GM21367 (cell line): ENCODE measurements at regions not wholly inside any gene's neighbourhood (a gene's known extent, or its start where the extent isn't known, plus 50 kb on each side); places are given as distances from the start of the nearest gene placed in this dataset.
A peak's percentile ranks its signal among the peaks of the same experiment; 100 is the strongest.
"Not testable (repeated sequence)": the region's sequence is repeated elsewhere in the genome, so short reads cannot be mapped to it uniquely, and the experiment has no call there.

Source experiments
- ATAC-seq: cut with Tn5 transposase; IDR thresholded peaks from one replicate; pipeline ENCODE4 v1.9.1; 2021; ENCODE audit not compliant: unreplicated experiment

DNA sequence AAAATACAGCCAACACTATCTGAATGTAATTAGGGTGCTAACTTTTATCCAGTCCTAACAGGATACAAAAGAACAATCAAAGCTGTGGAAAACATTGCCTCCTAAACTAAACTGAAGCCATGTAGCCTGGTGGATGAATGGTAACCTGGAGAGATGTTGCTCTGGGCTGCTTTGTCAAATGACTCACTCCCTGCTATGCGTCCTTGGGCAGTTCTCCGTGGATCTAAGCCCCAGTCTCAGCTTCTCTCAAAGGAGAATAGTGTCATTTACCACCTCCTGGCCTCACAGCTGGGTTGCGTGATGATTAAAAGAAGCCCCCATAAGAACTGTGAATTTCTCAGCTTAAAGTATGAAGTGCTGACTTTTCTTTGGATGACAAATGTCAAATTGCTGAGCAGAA lies 203.7 kb downstream of the ICOS start:
- no peak for ATAC-seq

DNA sequence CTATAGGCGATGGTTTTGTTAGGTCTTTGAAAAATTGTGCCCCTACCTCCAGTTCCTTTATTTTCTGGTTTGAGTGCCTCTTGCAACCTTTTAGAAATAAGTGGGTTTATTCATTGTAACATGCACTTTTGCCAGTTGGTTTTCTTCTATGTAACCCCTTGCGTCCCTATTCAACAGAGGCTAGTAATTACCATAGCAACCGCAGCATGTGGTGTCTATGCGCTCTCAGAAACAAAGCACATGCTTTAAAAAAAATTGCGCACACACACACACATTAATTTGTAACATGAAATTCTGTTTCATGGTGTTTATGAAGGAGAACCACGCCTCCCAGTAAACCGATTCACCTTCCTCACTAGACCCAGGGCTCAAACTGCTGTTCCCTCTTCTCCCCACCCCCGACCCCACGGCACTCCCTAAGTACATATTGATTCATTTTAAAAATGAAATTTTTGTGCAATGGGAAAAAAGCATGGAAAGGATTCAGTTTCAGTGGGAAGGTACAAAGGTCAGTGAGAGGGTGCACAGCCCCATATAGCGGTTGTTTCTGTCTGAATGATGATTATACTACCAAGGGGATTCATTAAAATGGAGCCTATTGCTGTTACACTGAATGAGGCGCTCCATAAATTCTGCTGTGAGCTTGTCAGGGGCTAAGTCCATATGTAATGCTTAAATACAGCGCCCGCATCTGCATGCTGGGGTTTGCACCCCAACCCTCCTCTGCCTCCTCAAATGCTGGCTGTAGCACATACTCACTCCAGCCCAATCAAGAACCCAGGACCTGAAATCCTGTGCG lies 206.9 kb downstream of the ICOS start:
- ATAC-seq: no peak

DNA sequence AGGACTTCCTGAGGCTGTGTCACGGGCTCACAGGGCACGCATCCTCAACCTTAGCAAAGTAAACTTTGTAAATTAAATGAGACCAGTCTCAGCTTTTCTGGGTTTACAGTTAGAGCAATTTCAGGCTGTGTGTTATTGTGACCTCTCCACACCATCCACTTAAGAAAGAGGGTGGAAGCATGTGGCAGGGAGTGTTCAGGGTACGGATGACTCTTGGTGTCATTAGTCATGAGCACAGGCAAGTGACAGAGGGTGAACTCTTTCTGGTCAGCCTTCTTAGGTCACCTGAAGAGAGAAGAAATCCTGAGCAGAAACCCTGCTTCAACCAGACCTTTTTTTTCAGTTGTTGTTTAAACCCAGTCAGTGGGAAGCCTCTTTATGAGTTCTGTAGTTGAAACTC lies 207.9 kb downstream of the ICOS start:
- ATAC-seq: no peak

DNA sequence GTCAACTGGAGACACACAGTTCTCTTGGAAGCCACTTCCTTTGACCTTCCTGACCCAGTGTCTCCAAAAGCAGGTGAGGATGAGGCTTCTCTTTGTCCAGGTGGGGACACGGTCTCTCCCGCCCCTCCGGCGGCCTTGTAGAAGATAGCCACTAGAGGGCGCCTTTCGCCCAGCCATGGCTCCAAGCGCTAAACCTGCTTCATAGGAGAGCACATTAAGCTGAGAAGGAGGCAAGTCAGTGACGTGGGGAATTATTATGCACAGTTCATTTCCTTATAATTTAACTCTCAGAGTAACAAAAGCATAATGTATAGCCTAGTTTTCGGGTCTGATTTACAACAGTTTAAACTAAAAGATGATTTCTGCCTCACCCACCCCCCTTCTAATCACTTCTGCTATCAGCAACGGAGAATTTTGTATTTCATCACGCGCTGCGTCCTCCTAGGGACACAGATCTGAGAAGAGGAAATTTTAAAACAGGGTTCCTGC lies 208.7 kb downstream of the ICOS start:
- peak; percentile 100 for ATAC-seq

DNA sequence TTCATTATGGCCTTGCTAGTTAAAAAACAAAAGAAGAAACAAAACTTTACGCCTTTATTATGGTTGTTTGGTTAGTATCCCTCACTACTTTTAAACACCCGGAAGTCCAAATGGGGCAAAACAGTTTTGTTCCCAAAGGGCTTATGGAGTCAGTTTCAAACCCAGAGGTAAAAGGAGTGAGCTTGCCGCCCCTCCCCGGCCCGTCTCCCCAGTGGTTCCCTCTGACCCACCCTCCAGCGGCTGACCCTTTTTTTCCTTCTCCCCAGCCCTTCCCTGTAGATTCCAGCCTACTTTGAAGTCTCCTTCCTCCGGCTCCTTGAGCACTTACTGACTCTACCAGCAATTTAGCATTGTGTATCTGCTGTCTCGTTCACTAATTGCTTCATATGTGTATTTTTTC lies 209.2 kb downstream of the ICOS start:
- ATAC-seq: no peak

DNA sequence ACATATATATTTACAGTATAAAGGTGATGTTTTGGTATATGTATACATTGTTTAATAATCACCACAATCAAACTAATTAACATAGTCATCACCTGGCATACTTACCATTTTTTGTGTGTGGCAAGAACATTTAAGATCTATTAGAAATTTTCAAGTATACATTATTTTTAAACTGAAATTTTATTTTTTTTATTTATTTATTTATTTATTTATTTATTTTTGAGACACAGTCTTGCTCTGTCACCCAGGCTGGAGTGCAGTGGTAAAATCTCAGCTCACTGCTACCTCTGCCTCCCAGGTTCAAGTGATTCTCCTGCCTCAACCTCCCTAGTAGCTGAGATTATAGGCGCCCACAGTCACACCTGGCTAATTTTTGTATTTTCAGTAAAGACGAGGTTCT lies 210.5 kb downstream of the ICOS start:
- not testable (repeated sequence) for ATAC-seq

DNA sequence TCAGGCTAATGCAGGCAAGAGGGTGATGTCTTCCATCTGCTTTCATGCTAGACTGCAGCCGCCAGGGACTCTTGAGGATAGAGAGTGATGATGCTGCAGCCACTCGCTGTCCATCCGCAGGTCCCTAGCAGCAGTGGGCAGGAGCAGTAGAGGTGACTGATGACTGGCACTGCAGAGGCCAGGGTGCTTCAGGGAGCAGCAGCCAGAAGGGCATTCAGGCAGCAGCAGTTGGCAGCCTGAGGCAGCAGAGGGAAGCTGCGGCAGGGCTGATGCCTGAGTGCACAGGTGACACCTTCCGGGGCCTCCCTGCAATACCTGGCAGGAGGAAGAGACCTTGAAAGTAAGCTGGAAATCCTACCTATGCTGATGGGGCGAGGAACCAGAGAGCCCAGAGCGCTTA lies 214.2 kb downstream of the ICOS start:
- ATAC-seq: no peak

DNA sequence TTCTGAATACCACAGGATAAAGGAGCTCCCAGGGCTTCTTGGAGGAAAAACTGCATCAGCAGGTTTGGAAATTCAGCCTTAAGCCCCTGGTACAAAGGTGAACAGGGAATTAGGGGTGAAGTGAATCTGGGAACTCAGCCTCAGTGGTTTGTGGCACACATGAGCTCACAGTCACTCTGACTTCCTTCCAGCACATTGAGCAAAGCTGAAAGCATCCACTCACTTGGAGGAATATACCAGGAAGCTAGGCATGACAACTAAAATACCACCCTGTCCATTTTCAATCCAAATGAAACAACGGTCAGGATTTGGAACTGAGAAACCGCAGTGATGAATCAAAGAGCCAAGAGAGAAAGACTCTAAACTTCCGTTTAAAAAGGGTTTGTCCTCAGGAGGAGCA lies 216.1 kb downstream of the ICOS start:
- ATAC-seq: no peak

DNA sequence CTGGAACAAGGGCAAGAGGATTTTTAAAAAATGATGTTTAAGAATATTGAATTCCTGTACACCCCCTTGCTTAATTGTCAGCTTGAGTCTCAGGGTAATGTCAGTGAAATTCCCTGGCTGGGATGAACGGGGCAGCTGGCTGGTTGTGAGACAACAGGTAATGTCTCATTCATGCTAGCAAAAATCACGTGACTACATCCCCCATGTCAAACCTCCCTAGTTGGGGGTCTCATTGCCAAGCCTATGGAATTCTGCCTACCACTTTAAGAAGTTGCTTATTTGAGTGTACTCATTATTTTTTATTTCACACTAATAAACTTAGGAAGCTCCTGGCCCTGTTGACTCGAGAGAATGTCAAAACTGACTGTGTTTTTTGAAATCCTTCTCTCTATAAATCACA lies 218.3 kb downstream of the ICOS start:
- ATAC-seq: no peak

DNA sequence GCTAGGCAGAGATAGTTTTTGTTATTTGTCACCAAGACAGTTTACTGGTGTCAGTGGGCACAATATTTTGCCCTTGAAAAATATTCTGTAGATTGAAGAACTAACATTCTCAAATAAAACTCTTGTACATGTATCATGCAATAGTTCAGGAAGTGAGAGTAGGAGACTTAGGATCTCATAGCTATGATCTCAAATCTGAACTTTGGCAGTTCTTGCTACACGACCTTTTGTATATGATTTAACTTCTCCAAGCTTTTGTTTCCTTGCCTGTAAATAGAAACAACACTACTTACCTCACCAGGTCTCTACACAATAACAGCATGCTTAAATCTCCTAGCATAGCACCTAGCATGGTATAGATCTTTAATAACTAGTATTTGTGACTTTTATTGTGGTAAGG lies 219.9 kb downstream of the ICOS start:
- ATAC-seq: no peak

DNA sequence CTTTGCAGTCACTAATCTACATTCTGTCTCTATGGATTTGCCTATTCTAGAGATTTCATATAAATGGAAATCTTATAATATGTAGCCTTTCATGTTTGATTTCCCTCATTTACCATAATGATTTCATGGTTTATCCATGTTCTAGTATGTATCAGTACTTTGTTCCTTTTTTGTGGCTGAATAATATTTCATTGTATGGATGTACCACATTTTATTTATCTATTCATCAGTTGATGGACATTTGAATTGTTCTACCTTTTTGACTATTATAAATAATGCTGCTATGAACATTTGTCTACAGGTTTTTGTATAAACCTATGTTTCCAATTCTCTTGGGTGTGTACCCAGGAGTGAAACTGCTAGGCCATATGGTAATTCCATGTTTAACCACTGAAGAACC lies 221.1 kb downstream of the ICOS start:
- no peak for ATAC-seq

DNA sequence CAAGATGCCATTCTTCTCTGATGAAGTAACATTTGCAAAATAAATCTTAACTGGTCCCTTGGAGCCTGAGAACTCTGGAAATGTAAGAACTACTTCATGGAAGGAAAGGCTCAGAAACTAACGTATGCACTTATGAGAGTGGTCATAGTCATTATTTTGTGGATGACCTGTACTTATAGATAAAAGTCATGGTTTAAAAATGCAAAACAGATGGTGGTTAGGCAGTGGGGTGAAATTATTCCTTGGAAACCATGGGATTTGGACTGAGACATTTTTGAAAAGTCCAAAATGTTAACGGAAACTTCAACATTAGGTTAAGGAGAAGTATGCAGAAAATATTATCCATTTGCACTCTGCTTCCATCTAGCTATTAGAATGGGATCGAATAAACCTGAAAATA lies 223.0 kb downstream of the ICOS start:
- ATAC-seq: no peak

DNA sequence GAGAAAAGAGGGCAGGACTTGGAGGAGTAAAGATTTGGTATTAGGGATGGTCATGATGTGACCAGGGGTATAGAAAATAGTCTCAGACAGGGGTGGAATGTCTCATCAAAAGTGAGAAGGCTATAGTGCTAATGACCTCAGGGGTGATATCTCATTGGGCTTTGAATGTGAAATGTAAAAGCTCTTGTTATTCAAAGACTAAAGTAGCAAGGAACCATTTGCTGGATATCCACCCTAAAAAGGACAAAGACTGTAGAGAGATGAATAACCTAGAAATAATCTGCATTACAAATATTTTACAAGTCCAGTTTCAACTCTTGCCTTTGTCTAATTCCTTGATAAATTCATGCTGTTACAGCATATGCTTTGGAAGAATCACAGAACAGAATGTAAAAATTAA lies 224.4 kb downstream of the ICOS start:
- ATAC-seq: no peak

DNA sequence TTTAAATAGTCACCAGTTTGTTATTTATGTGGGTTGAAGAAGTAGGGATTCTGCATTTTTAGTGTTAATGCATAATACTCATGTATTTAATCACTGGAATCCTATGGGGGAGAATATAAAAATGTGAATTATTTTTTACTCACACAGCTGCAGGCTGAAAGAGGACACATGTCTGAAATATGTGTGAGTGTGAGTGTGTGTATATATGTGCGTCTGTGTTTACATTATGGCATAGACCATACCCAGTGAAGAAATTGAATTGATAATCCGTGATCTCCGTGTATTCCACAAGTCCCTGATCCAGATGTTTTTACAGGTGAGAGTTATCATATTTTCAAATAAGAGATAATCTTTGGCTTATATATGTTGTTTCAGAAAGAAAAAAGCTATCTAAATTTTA lies 225.3 kb downstream of the ICOS start:
- ATAC-seq: no peak

DNA sequence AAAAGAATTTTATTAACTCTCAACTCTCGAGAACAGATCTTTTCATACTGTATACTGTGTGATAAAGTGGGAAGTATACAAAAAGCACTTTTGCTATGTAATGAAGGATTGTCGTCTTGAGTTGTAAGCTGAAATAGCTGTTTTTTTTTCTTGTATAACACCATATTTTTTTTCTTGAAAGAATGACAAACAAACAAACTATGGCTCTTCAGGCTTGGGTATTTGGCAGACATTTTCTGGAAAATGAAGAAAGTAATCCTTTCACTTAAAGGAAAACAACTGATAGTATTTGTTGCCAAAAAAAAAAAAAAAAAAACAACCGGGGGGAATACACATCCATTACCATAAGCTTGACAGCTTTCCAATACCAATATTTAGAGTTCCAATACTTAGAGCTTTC lies 230.4 kb downstream of the ICOS start:
- ATAC-seq: no peak

DNA sequence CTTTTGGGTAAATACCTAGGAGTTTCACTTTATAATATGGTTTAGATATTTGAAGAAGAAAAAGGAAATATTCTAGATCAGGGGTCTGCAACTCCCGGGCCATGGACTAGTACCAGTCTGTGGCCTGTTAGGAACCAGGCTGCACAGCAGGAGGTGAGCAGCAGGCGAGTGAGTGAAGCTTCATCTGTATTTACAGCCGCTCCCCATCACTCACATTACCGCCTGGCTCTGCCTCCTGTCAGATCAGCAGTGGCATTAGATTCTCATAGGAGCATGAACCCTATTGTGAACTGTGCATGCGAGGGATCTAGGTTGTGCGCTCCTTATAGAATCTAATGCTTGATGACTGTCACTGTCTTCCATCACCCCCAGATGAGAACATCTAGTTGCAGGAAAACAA lies 231.1 kb downstream of the ICOS start:
- not testable (repeated sequence) for ATAC-seq

DNA sequence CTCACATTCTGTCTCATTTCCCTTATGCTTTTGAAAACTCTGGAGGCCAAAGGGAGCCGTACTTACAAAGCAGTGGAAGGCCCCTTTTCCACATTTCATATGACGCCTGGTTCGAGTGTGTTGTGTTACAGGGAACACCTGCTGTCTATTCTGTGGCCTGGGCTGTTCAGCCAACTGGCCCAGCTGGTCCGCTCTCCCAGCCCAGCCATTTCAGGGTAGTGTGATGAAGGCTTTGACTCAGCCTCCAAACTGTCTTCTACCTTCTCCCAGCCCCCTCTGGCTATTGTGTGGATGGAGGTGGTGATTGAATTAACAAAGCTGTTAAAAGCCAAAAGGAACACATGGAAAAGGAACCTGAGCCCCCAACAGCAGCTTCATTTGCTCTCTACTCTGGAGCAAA lies 233.8 kb downstream of the ICOS start:
- ATAC-seq: no peak

DNA sequence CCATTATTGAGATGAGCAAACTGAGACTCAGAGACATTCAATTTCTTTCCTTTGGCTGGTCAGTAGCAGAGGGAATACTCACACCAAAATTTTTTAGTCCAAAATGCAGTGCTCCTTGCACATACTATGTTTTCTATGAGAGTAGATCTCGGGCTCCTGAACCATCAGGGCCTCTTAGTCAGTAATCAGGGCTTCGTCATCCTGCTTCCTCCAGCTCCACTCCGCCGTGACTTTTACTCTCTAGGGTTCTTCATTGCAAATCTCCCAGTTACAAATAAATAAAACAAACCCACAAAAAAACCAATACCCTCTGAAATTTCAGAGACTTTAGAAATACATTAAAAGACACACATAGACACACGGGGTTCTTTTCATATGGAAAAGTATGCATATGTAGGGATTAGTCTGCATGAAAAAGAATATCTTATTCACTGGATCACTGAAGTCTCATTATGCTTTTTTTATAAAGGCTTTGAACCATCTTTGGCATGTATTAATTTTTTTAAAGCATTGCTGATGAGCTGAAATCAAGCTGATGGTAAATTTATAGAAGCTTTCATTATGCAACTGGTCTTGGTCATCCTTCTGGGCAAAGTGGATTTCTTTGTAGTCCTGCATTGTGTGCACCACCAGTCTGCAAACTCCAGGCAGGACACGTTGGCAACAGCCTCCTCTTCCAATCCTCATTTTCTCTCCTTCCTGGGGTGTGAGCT lies 235.0 kb downstream of the ICOS start:
- no peak for ATAC-seq

DNA sequence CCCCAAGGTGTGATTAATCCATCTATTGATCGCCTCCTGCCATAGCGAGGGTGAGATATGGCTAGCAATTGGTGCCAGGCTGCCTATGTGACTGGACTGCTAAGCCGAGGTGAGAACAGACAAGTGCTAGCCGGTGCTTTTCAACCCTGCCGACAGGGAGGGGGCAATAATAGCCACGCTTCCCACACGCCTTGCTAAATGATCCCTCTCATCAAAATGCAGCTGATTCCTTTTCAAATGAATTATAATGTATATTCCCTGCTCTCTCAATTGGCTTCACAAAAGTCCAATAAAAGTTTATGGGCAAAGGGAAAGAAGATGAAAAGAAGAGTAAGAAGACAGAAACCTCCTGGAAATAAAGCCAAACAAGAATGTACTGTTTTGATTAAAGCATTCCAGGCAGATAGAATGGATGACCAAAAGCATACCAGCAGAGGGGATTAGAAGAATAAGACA lies 235.6 kb downstream of the ICOS start:
- no peak for ATAC-seq

DNA sequence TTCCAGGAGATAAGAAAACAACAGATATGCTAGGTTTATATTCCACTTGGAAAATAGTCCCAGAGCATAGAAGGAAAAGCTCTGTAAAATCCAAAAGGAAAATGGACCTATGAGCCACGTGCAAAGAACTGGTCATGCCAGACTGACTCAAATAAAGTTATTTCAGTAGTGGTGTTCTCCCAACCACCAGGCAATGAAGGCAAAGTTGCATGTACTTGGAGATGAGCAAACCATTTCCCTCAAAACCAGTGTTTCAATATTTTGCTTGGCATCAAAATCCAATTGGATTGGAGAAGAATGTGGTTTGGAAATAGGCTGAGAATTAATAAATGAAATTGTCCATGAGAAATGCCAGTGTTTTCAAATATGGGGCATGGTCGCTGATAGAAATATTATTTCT lies 237.5 kb downstream of the ICOS start:
- no peak for ATAC-seq

DNA sequence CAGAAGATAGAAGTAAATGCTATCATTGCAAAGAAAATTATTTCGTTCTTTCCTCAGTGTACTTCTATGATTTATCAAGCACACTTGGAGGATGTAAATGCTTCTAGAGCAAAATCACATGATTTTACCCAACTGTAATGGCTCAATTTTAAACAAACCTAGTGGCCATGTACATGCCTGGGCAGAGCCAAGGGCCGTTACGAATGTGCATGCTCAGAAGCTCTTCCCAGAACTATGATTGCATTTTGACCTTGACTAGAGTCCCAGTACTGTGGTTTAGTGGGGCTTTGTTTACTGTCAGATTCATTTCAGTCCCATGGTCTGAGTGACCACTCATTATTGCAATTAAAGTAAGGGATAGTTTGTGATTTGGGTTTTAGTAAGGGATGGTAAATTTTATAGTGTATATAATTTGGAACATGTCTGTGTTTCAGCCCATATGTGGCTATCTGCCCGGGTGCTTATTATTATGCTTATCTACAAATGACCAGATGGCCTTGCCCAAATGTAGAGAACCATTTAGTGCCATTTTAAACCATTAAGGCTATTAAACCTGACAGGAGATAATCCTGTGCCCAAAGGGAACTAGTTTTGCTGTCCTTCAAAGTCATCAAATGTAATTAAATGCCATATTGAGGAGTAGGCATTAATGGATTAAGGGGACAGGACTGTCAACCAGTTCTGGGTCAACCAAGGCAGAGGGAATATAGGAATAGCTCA lies 239.1 kb downstream of the ICOS start:
- no peak for ATAC-seq

DNA sequence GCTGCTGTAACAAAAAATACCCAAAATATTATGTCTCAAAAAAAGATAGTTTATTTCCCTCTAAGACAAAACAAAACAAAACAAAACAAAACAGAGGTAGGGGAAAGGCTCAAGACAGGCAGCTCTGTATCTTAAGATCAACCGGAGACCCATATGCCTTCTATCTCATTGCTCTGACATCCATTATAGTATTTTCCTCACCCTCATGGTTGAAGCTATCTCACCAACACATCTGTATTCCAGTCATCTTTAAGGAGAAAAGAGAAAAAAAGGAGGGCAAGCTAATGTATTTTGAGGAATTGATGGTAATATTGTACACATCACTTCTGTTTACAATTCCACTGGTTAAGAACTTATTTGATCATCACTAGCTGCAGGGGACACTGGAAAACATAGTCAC lies 239.7 kb downstream of the ICOS start:
- no peak for ATAC-seq
